HCT116 (cell line): ENCODE measurements at regions not wholly inside any gene's neighbourhood (a gene's known extent, or its start where the extent isn't known, plus 50 kb on each side); places are given as distances from the start of the nearest gene placed in this dataset.

Experiments
- EGR1 ChIP-seq: IDR thresholded peaks from 2 replicates; pipeline ENCODE4 v1.6.1; 2012; ENCODE audit warnings: low read depth
- POLR2A ChIP-seq: IDR thresholded peaks from 2 replicates; pipeline ENCODE4 v1.7.0; 2011; ENCODE audit warnings: borderline replicate concordance; ENCODE audit not compliant: insufficient read depth, insufficient read length; ENCODE audit errors: extremely low read depth
- TF ChIP-seq, protein P1 (sequence below), 3 experiments: fragments of 200-600 bp in 1 of 3; sonication (generic) in 1 of 3; IDR thresholded peaks in 2 of 3; conservative IDR thresholded peaks in 1 of 3; 2 replicates each; pipeline ENCODE4 v1.5.1; 2012 to 2017; ENCODE audit warnings: low read depth in 2 of 3, low read length in 2 of 3, antibody characterized with exemption in 1 of 3, borderline replicate concordance in 1 of 3, control low read depth in 1 of 3, mild to moderate bottlenecking in 1 of 3, mixed read lengths in 1 of 3, mixed run types in 1 of 3, moderate library complexity in 1 of 3; ENCODE audit not compliant: insufficient read depth in 1 of 3
- TF ChIP-seq, protein P2 (sequence below): IDR thresholded peaks from 2 replicates; pipeline ENCODE4 v1.6.1; 2012

DNA sequence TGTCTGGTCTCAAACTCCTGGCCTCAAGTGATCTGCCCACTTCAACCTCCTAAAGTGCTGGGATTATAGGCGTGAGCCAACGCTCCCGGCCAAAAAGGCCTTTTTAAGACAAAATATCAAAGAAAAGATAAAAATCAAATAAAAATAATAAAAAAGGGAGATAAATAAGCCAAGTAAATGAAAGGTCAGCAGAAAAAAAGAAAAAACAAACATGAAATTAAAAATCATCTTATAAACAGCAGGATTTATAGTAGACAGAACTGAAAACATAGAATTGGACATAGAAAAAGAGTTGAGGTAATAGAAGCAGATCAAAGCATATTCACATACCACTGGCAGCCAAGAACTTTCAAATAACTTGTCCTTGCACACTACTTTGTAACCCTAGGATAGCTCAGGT, 983.4 kb downstream of the ROBO2 start:
- TF ChIP-seq, protein P1, sequence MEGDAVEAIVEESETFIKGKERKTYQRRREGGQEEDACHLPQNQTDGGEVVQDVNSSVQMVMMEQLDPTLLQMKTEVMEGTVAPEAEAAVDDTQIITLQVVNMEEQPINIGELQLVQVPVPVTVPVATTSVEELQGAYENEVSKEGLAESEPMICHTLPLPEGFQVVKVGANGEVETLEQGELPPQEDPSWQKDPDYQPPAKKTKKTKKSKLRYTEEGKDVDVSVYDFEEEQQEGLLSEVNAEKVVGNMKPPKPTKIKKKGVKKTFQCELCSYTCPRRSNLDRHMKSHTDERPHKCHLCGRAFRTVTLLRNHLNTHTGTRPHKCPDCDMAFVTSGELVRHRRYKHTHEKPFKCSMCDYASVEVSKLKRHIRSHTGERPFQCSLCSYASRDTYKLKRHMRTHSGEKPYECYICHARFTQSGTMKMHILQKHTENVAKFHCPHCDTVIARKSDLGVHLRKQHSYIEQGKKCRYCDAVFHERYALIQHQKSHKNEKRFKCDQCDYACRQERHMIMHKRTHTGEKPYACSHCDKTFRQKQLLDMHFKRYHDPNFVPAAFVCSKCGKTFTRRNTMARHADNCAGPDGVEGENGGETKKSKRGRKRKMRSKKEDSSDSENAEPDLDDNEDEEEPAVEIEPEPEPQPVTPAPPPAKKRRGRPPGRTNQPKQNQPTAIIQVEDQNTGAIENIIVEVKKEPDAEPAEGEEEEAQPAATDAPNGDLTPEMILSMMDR (IDR thresholded peaks at IDR 0.05 in 2 of 3, conservative IDR thresholded peaks at IDR 0.05 in 1 of 3; ENCODE audit: borderline replicate concordance in 1 of 3, insufficient read depth in 1 of 3, low read depth in 2 of 3, low read length in 2 of 3) = no peak
- TF ChIP-seq POLR2A (no peak), EGR1 (no peak)
- TF ChIP-seq, protein P2, sequence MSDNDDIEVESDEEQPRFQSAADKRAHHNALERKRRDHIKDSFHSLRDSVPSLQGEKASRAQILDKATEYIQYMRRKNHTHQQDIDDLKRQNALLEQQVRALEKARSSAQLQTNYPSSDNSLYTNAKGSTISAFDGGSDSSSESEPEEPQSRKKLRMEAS = no peak
